Right hindlimb (tissue), 1 donor: ENCODE measurements at regions not wholly inside any gene's neighbourhood (a gene's known extent, or its start where the extent isn't known, plus 50 kb on each side); places are given as distances from the start of the nearest gene placed in this dataset.

Experiments used
- DNase-seq: peaks from one replicate; pipeline ENCODE4 v3.0.0-alpha.2; 2018

- no peak for DNase-seq
These were observed 62.4 kb upstream of the STXBP5 start for GRCh38 chr6:147141711-147142308.

- no peak for DNase-seq
These were observed 61.5 kb upstream of the STXBP5 start for GRCh38 chr6:147142684-147143245.

GRCh38 chr6:147149092-147149491, 55.1 kb upstream of the STXBP5 start:
- DNase-seq = no peak

- DNase-seq = no peak
These were observed 54.4 kb upstream of the STXBP5 start for GRCh38 chr6:147149826-147150225.

GRCh38 chr6:147150293-147150692, 53.9 kb upstream of the STXBP5 start:
- no peak for DNase-seq
